H1 (cell line): ENCODE measurements at regions not wholly inside any gene's neighbourhood (a gene's known extent, or its start where the extent isn't known, plus 50 kb on each side); places are given as distances from the start of the nearest gene placed in this dataset.

Experiments
- ASH2L ChIP-seq: fragments of 200-600, 300-600 bp; sonication (generic); IDR thresholded peaks from one replicate; pipeline ENCODE4 v1.7.1; 2017; ENCODE audit warnings: low read length
- CBX5 ChIP-seq: fragments of 300-800, 300-1000 bp; sonication (generic); IDR thresholded peaks from 2 replicates; pipeline ENCODE4 v1.7.1; 2016; ENCODE audit warnings: antibody characterized with exemption, low read length, low read depth
- CHD1 ChIP-seq: IDR thresholded peaks from 2 replicates; pipeline ENCODE4 v1.6.1; 2012; ENCODE audit warnings: low read depth, low read length, improper control_type of control experiment
- EZH2 ChIP-seq: fragments of 200-600 bp; sonication (generic); IDR thresholded peaks from 2 replicates; pipeline ENCODE4 v1.7.1; 2012; ENCODE audit warnings: low read depth, mild to moderate bottlenecking, moderate library complexity, low read length, inconsistent platforms; ENCODE audit not compliant: severe bottlenecking
- GABPA ChIP-seq: IDR thresholded peaks from 2 replicates; pipeline ENCODE4 v1.6.1; 2011; ENCODE audit warnings: mild to moderate bottlenecking, low read length, moderate library complexity, borderline replicate concordance; ENCODE audit not compliant: insufficient read depth
- KDM4A ChIP-seq: IDR thresholded peaks from one replicate; pipeline ENCODE4 v1.7.1; 2012; ENCODE audit warnings: low read depth, mild to moderate bottlenecking, moderate library complexity, low read length, inconsistent platforms; ENCODE audit not compliant: severe bottlenecking
- NRF1 ChIP-seq: IDR thresholded peaks from 2 replicates; pipeline ENCODE4 v1.6.1; 2011; ENCODE audit warnings: mild to moderate bottlenecking, low read depth, low read length, improper control_type of control experiment
- POU5F1 ChIP-seq: IDR thresholded peaks from 2 replicates; pipeline ENCODE4 v1.6.1; 2011; ENCODE audit warnings: low read depth, mild to moderate bottlenecking, low read length, moderate library complexity
- ZNF274 ChIP-seq: IDR thresholded peaks from 2 replicates; pipeline ENCODE4 v1.7.0; 2012; ENCODE audit warnings: low read length, borderline replicate concordance; ENCODE audit errors: extremely low read depth
- TF ChIP-seq, protein P1 (sequence below): fragments of 300-600 bp; sonication (generic); IDR thresholded peaks from 2 replicates; pipeline ENCODE4 v1.7.1; 2012; ENCODE audit warnings: low read length, moderate library complexity, mild to moderate bottlenecking, inconsistent platforms; ENCODE audit not compliant: insufficient replicate concordance
- TF ChIP-seq, protein P2 (sequence below): IDR thresholded peaks from 2 replicates; pipeline ENCODE4 v1.6.1; 2012; ENCODE audit warnings: low read length, inconsistent platforms

DNA sequence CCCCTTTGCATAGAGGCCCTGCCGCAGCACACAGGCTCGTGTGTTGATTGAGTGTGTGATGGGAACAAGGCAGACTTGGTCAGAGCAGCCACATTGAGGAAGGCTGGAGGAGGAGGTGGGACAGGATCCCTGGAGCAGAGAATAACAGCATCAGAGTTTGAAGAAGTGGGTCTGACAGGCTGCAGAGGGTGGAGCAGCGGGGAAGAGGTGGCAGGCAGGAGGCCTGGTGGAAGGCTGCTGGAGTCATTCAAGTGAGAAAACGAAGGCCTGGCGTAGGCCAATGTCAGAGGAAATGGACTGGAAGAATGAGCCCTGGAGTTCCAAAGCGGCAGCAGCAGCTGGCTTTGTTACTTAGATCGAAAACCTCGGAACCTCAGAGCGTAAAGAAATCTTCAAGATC lies 115.0 kb upstream of the GRIK3 start (continued):
- TF ChIP-seq, protein P1, sequence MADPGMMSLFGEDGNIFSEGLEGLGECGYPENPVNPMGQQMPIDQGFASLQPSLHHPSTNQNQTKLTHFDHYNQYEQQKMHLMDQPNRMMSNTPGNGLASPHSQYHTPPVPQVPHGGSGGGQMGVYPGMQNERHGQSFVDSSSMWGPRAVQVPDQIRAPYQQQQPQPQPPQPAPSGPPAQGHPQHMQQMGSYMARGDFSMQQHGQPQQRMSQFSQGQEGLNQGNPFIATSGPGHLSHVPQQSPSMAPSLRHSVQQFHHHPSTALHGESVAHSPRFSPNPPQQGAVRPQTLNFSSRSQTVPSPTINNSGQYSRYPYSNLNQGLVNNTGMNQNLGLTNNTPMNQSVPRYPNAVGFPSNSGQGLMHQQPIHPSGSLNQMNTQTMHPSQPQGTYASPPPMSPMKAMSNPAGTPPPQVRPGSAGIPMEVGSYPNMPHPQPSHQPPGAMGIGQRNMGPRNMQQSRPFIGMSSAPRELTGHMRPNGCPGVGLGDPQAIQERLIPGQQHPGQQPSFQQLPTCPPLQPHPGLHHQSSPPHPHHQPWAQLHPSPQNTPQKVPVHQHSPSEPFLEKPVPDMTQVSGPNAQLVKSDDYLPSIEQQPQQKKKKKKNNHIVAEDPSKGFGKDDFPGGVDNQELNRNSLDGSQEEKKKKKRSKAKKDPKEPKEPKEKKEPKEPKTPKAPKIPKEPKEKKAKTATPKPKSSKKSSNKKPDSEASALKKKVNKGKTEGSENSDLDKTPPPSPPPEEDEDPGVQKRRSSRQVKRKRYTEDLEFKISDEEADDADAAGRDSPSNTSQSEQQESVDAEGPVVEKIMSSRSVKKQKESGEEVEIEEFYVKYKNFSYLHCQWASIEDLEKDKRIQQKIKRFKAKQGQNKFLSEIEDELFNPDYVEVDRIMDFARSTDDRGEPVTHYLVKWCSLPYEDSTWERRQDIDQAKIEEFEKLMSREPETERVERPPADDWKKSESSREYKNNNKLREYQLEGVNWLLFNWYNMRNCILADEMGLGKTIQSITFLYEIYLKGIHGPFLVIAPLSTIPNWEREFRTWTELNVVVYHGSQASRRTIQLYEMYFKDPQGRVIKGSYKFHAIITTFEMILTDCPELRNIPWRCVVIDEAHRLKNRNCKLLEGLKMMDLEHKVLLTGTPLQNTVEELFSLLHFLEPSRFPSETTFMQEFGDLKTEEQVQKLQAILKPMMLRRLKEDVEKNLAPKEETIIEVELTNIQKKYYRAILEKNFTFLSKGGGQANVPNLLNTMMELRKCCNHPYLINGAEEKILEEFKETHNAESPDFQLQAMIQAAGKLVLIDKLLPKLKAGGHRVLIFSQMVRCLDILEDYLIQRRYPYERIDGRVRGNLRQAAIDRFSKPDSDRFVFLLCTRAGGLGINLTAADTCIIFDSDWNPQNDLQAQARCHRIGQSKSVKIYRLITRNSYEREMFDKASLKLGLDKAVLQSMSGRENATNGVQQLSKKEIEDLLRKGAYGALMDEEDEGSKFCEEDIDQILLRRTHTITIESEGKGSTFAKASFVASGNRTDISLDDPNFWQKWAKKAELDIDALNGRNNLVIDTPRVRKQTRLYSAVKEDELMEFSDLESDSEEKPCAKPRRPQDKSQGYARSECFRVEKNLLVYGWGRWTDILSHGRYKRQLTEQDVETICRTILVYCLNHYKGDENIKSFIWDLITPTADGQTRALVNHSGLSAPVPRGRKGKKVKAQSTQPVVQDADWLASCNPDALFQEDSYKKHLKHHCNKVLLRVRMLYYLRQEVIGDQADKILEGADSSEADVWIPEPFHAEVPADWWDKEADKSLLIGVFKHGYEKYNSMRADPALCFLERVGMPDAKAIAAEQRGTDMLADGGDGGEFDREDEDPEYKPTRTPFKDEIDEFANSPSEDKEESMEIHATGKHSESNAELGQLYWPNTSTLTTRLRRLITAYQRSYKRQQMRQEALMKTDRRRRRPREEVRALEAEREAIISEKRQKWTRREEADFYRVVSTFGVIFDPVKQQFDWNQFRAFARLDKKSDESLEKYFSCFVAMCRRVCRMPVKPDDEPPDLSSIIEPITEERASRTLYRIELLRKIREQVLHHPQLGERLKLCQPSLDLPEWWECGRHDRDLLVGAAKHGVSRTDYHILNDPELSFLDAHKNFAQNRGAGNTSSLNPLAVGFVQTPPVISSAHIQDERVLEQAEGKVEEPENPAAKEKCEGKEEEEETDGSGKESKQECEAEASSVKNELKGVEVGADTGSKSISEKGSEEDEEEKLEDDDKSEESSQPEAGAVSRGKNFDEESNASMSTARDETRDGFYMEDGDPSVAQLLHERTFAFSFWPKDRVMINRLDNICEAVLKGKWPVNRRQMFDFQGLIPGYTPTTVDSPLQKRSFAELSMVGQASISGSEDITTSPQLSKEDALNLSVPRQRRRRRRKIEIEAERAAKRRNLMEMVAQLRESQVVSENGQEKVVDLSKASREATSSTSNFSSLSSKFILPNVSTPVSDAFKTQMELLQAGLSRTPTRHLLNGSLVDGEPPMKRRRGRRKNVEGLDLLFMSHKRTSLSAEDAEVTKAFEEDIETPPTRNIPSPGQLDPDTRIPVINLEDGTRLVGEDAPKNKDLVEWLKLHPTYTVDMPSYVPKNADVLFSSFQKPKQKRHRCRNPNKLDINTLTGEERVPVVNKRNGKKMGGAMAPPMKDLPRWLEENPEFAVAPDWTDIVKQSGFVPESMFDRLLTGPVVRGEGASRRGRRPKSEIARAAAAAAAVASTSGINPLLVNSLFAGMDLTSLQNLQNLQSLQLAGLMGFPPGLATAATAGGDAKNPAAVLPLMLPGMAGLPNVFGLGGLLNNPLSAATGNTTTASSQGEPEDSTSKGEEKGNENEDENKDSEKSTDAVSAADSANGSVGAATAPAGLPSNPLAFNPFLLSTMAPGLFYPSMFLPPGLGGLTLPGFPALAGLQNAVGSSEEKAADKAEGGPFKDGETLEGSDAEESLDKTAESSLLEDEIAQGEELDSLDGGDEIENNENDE = no peak
- TF ChIP-seq POU5F1 (no peak), CHD1 (no peak), CBX5 (no peak), GABPA (no peak), ASH2L (no peak), NRF1 (no peak), ZNF274 (no peak), KDM4A (no peak), EZH2 (no peak)
- TF ChIP-seq, protein P2, sequence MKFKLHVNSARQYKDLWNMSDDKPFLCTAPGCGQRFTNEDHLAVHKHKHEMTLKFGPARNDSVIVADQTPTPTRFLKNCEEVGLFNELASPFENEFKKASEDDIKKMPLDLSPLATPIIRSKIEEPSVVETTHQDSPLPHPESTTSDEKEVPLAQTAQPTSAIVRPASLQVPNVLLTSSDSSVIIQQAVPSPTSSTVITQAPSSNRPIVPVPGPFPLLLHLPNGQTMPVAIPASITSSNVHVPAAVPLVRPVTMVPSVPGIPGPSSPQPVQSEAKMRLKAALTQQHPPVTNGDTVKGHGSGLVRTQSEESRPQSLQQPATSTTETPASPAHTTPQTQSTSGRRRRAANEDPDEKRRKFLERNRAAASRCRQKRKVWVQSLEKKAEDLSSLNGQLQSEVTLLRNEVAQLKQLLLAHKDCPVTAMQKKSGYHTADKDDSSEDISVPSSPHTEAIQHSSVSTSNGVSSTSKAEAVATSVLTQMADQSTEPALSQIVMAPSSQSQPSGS = no peak
